AG09309 (cell line): ENCODE measurements at regions not wholly inside any gene's neighbourhood (a gene's known extent, or its start where the extent isn't known, plus 50 kb on each side); places are given as distances from the start of the nearest gene placed in this dataset.

ENCODE experiments used
- DNase-seq: peaks from one replicate; pipeline ENCODE4 v3.0.0-alpha.2; 2010; ENCODE audit warnings: low read depth
- H3K4me3 ChIP-seq: 2 replicates; pipeline ENCODE4 v1.5.1; 2011; ENCODE audit warnings: mild to moderate bottlenecking, low read depth, low read length, moderate library complexity; ENCODE audit not compliant: control insufficient read depth
- CTCF ChIP-seq: IDR thresholded peaks from 2 replicates; pipeline ENCODE4 v1.5.1; 2011; ENCODE audit warnings: mild to moderate bottlenecking, low read depth, low read length, inconsistent platforms; ENCODE audit not compliant: insufficient read depth, control insufficient read depth; ENCODE audit errors: missing control alignments

GRCh38 chr3:59433546-59433945 is 383.7 kb upstream of the CFAP20DC start:
- no peak overlapping the region for H3K4me3 ChIP-seq
- no peak for TF ChIP-seq CTCF
- no peak for DNase-seq

GRCh38 chr3:59432665-59433064 is 382.8 kb upstream of the CFAP20DC start:
- no peak for TF ChIP-seq CTCF
- peak; percentile 13 for DNase-seq

GRCh38 chr3:59430341-59430740 is 380.5 kb upstream of the CFAP20DC start:
- no peak for TF ChIP-seq CTCF
- DNase-seq: no peak
- H3K4me3 ChIP-seq: no peak overlapping the region

More at GRCh38 chr3:59432665-59433064, 382.8 kb upstream of the CFAP20DC start:
- H3K4me3 ChIP-seq: no peak overlapping the region

GRCh38 chr3:59429198-59429597 is 379.4 kb upstream of the CFAP20DC start:
- DNase-seq: no peak
- TF ChIP-seq CTCF: no peak
- no peak overlapping the region for H3K4me3 ChIP-seq

GRCh38 chr3:59426821-59427565 is 377.2 kb upstream of the CFAP20DC start:
- peak; percentile 81 for DNase-seq
- no peak for TF ChIP-seq CTCF
- no peak overlapping the region for H3K4me3 ChIP-seq

- TF ChIP-seq CTCF: no peak
- DNase-seq: no peak
- no peak overlapping the region for H3K4me3 ChIP-seq
Measured at GRCh38 chr3:59425942-59426341, 376.1 kb upstream of the CFAP20DC start.

- no peak overlapping the region for H3K4me3 ChIP-seq
- no peak for TF ChIP-seq CTCF
- peak; percentile 24 for DNase-seq
Measured at GRCh38 chr3:59425371-59425770, 375.5 kb upstream of the CFAP20DC start.
